ENCODE measurements at regions not wholly inside any gene's neighbourhood (a gene's known extent, or its start where the extent isn't known, plus 50 kb on each side); places are given as distances from the start of the nearest gene placed in this dataset.
"Not testable (repeated sequence)": the region's sequence is repeated elsewhere in the genome, so short reads cannot be mapped to it uniquely, and the experiment has no call there.

DNA sequence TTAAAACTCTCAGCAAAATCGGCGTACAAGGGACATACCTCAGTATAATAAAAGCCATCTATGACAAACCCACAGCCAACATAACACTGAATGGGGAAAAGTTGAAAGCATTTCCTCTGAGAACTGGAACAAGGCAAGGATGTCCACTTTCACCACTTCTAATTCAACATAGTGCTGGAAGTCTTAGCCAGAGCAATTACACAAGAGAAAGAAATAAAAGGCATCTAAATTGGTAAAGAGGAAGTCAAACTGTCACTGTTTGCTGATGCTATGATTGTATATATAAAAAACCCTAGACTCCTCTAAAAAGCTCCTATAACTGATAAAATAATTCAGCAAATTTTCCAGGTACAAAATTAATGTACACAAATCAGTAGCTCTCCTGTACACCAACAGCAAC is 116.9 kb upstream of the CPM start:
- TF ChIP-seq, protein P1, sequence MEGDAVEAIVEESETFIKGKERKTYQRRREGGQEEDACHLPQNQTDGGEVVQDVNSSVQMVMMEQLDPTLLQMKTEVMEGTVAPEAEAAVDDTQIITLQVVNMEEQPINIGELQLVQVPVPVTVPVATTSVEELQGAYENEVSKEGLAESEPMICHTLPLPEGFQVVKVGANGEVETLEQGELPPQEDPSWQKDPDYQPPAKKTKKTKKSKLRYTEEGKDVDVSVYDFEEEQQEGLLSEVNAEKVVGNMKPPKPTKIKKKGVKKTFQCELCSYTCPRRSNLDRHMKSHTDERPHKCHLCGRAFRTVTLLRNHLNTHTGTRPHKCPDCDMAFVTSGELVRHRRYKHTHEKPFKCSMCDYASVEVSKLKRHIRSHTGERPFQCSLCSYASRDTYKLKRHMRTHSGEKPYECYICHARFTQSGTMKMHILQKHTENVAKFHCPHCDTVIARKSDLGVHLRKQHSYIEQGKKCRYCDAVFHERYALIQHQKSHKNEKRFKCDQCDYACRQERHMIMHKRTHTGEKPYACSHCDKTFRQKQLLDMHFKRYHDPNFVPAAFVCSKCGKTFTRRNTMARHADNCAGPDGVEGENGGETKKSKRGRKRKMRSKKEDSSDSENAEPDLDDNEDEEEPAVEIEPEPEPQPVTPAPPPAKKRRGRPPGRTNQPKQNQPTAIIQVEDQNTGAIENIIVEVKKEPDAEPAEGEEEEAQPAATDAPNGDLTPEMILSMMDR (IDR thresholded peaks at IDR 0.05; ENCODE audit: low read depth, low read length, poor library complexity, severe bottlenecking): not testable (repeated sequence)
- TF ChIP-seq EZH2phosphoT487 (IDR thresholded peaks at IDR 0.05; ENCODE audit: borderline replicate concordance, low read length): not testable (repeated sequence)

All from DOHH2 (cell line).